GM19452 (cell line): ENCODE measurements at regions not wholly inside any gene's neighbourhood (a gene's known extent, or its start where the extent isn't known, plus 50 kb on each side); places are given as distances from the start of the nearest gene placed in this dataset.
A peak's percentile ranks its signal among the peaks of the same experiment; 100 is the strongest.

Experiments
- ATAC-seq: cut with Tn5 transposase; IDR thresholded peaks from one replicate; pipeline ENCODE4 v1.9.1; 2021; ENCODE audit not compliant: unreplicated experiment

DNA sequence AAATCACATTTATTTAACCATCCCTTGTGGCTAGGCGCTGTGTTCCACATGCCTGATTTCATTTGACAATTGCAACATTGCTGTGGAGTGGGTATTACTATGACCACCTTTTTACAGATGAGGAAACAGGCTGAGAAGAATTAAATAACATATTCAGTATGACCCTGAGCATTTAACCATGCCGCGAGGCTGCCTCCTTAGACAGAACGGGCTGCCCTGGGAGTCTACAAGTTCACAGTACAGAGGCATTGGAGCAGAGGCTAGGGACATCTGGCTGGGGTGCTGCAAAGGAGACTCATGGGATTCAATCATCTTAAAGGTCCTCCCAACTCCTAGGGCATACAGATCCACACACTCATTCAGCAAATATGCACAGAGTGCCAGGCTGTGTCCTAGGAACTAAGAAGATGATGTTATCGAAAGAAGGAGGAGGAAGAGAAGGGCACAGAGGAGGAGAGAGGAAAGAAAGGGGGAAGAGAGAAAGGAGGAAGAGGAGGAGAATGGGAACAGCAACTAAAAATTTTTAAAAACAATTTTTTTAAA lies 164.7 kb upstream of the CCND2 start:
- ATAC-seq = no peak

DNA sequence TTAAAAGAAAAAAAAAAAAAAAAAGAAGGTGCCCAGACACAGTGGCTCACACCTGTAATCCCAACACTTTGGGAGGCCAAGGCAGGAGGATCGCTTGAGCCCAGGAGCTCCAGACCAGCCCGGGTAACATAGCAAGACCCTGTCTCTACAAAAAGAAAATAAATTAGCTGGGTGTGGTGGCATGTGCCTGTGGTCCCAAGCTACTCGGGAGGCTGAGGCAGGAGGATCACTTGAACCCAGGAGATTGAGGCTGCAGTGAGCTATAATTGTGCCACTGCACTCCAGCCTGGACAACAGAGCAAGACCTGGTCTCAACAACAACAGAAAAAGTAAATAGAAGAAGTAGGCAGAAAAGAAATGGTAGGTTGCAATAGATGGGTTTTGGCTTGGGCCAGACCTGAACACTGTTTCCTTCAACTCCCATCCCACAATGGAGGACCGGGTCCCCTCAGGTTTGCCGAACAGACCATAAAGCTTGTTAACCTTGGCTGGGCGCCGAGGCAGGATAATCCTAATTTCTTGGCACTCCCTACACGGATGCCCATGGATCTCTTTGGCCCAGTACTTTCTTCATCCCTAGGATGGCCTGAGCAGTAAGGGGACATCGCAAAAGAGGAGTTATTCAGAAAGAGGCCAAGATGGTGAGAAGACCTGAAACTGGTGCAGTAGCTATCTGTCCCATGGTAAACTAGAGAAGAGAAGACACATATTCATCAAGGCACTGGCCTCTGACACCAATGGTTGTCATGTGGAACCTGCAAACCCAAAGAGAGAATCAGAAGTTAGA lies 165.5 kb upstream of the CCND2 start:
- ATAC-seq = no peak

DNA sequence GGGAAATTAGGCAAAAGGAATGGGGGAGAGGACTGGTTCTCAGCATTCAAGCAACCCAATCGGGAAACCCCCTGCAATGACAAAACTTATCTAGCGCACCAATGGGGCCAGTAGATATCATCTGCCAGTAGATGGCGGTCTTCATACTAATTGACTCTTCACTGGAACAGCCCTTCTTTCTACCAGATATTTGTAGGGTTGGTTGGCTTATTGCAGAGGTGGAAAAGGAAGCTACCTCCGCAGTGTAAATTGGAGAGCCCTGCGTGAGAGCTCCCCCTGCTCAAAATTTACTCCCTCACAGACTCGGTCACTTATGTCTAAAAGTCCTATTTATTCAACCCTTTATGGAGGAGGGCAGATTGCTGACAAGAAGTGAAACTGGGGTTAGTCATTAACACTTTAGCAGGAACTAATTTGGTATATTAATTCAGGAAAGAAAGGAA lies 166.1 kb upstream of the CCND2 start:
- ATAC-seq = peak; percentile 88

DNA sequence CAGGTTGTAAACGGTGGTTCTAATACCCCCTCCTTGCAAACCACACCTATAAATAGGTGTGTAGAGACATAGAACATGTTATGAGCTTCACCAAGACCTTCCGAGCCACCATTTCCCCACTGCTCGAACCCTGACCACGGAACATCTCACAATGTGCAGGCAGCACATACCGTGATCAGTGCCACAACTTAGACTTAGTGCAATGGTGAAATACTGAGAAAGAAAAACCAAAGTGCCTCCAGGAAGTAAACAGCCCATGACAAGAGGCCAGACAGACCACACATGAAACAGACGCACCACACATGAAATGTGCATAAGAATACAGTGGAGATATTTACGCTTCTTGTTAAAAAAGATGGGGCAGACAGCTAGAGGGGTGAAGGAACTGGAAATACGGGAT lies 166.9 kb upstream of the CCND2 start:
- ATAC-seq = no peak

DNA sequence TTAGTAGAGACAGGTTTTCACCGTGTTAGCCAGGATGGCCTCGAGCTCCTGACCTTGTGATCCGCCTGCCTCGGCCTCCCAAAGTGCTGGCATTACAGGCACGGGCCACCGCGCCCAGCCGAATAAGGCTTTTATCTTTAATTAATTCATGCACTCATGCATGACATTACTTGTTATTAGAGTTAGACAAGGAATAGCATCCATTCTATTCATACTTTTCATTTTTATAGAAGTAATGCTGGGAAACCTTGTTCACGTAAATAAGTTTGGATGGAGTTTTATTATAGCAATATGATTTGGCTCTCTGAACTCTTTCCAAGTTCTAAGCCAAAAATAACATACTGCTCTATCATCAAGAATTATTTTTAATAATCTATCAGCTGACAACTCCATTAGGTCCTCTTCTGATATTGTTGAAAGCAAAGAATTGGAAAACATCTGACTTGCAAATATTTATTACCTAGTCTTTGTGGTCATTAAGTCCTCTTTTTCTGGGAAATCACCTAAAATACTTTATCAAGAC lies 168.8 kb upstream of the CCND2 start:
- ATAC-seq = no peak

DNA sequence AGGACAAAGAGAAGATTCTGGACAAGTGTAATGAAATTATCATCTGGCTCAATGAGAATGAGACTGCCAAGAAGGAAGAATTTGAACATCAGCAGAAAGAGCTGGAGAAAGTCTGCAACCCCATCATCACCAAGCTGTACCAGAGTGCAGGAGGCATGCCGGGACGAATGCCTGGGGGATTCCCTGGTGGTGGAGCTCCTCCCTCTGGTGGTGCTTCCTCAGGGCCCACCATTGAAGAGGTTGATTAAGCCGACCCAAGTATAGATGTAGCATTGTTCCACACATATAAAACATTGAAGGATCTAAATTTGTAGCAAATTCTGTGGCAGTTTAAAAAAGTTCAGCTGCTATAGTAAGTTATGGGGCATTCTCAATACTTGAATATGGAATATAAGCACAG lies 174.3 kb upstream of the CCND2 start:
- ATAC-seq = no peak

DNA sequence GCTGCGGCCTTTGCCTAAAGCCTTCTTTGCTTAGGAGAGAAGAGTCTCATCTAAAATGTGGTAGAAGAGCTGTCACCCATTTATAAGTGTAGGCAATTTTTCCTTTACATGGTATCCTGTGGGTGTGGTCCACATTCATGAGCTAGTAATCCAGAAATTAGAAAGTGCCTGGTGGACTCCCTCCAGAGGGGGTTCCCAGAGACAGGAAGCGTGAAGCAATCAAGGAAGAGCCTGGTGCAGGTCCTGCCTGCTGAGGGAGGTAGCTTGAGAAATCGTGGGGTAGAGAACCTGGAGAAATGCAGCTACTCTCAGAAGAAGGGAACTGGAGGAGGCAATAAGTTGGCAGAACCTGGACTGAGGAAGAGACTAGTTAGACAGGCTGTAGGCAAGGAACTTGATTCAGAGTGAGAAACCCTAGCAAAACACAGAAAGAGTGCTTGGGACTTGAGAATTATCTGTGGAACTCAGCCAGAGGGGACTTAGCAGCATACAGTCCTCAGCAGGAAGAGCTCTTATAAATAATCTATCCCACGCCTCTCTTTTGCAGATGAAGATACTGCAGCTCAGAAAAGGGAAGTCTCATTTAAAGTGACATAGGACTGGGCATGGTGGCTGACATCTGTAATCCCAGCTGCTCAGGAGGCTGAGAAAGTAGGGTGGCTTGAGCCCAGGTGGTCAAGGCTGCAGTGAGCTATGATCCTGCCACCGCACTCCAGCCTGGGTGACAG lies 182.4 kb upstream of the CCND2 start:
- ATAC-seq = no peak

DNA sequence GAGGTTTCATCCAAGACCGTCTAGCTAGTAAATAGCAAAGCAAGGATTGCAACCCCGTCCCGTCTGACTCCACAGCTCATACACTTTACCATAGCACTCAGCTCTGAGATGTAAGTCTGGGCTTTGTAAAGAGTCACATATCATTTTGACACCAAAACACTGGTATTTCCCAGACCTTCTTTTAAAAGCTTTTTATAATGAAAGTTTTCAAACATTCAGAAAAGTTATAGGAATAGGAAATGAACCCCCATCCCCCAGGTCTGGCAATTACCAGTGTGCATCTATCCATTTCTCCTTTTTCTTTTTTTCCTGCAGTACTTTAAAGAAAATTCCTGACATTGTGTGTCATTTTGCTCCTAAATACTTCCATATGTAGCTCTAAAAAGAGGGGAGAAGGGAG lies 183.6 kb upstream of the CCND2 start:
- ATAC-seq = no peak

DNA sequence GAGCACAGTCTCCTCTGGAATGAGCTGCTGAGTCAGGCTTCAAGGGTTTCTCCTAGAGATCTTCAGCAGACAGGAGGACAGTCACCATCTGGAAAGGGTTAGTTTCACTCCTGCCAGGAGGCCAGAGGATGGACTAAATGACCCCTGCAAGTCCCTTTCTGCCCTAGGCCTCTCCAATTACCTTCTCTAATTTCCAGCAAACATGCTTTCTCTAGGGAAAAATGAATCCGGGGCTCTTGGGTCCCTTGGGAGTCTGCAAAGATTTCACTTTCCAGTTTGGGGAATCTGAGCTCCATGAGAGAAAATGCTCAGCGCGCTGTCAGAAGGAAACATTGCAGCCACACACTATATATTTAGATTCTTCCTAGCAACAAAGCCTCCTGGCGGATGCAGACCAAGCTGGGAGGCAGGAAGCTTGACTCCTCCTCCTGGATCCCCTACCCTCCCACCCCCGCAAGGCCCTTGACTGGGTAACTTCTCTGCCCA lies 184.4 kb upstream of the CCND2 start:
- no peak for ATAC-seq

DNA sequence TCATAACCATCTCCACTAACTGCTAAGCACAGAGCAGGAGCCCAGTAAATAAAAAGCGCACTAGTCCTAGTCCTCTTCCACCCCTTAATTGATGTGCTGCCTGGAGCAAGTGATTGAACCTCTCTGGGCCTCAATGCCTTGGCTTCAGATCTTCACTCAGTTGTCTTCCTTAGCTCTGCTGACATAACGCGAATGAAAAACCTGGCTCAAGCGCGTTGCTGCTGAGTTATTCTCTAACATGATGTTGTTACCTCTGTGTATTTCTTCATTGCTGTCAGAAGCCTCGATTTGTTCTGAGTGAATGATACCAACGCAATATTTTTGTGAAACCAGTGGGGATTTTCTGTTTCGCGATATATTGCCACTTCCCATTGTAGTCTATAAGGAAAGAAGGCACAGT lies 185.1 kb upstream of the CCND2 start:
- ATAC-seq = no peak

DNA sequence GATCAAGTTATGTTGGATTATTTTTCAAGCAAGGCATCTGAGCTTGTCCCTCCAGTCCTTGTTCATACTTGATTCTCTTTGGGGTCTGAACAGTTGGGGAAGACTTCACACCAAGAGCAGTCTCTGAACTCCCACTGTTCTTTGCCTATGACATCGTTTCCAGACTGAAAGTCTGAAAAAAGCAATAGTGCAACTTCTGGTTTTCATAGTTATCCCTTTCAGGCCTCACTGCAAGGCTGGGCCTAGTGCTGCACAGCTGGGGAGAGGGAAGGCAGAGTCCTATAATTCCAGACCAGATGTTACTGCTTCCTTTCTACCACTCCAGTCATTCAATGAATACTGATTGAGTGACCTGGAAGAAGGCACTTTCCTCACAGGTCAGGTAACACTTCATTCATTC lies 187.1 kb upstream of the CCND2 start:
- ATAC-seq = no peak

DNA sequence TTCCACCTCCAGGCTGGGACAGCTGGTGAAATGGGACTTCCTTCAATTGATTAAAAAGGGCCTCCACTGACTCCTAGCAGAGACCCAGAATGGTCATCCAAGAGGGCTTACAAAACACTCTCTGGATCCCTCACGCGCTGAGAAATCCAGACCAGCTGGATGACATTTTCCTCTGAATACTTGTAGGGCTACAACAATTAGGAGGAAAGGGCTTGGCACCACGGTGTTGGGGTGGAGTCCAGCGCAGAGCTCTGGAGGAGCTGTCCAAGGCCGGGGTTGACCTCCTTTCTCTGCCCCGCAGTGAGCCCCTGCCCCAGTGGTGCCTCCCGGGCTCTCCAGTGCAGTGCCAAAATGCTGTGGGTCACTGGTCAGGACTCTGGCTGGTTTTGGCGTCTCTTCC lies 189.0 kb upstream of the CCND2 start:
- no peak for ATAC-seq

DNA sequence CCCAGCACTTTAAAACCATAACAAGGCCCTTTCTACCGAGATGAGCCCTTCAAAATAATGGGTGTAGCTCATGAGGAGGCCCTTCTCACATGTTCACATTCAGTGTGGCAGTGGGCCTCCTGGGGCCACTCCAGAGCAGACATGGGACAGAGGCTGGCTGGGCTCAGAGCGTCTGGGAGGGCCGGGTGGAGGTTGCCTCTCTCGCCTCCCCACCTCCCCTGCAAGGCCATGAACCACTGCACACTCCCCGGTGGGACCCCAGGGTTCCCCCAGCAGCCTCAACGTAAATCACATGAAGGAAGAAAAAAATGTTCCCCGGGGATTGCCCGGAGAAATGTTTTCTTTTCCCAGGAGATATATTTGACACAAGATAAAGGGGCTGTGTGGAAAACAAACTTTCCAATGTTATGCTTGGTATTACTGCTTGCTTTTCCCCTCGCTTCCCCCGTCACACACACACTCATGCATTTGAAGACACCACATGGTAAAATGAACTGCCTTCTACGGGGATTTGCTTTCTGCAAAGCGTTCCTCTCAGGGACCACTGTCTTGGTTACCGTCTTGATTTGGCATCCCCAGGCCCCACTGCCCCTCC lies 190.7 kb upstream of the CCND2 start:
- ATAC-seq = no peak

DNA sequence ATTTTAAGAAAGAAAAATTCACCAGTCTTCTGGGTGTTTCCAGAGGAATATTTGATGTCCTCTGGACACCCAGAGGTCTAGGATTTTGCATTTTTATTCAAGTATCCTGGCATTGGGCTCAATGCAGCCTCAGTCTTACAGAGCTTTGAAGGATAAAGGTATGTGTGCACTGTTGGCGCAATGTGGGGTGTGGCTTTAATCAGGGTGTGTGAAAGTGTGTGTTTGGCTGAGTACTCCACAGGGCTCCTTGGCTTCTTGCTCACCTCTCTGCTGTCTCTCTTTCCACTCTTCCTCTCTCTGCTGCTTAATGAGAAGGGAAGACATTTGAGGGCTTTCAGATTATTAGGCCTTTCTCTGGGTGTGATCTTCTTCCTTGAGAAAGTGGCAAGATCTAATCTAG lies 193.3 kb upstream of the CCND2 start:
- no peak for ATAC-seq

DNA sequence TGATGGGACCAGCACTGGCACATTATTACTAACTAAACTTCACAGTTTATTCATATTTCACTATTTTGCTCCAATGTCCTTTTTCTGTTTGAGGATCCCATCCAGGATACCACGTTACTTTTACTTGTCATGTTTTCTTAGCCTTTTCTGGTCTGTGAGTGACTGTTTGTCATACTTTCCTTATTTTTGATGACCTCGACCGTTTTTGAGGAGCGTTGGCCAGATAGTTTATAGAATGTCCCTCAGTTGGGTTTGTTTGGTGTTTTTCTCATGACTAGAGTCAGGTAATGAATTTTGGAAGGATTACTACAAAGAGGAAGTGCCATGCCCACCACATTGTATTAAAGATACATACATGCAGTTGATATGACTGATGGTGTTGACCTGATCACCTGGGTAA lies 199.4 kb upstream of the CCND2 start:
- ATAC-seq = no peak

DNA sequence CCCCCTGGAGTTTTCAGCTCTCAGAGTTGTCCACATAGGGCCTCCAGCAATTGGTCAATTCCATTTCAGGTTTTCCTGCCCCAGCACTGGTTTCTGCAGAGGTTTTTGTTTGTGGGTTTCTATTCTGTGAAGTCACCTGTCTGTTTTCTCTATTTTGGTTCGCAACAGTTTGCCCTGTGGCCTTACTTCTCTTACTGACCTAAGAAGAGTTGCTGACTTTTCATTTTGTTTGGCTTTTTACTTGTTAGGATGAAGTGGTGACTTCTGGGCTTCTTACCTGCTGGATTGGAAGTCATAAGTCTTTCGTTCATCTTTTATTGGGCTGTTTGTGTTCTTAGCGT lies 196.4 kb upstream of the PARP11 start:
- ATAC-seq = no peak

DNA sequence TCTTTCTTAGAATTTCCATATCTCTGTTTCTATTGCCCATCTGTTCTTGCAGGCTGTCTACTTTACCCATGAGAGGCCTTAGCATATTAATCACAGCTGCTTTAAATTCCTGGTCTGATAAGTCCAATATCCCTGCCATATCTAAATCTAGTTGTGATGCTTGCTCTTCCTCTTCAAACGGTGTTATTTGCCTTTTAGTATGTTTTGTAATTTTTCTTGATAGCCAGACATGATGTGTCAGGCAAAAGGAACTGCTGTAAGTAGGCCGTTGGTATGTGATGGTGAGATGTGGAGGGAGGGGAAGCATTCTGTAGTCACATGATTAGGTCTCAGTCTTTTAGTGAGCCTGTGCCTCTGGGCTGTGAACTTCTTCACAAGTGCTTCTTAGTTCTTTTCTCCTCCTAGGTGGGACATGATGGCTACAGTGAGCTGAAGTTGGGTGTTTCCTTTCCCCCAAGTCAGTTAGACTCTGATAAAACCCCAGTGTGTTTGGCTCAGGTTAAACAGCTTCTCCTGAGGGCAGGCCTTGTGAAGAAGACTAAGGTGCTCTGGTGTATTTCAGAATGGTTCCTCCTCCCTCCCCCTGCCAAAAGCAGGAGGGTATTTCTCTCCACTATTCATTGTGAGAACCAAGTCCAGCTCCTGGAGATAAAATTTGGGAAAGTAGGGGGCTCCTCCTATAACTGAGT lies 195.9 kb upstream of the PARP11 start:
- ATAC-seq = no peak

DNA sequence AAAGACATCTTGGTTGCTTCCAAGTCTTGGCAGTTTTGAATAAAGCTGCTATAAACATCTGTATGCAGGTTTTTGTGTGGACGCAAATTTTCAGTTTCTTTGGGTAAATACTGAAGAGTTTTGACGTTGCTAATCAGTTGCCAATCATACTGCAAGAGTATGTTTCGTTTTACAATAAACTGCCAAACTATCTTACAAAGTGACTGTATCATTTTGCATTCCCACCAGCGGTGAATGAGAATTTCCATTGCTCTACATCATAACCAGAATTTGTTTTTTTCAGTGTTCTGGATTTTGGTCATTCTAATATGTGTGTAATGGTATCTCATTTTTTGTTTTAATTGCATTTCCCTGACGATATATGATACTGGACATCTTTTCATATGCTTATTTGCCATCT lies 190.8 kb upstream of the PARP11 start:
- ATAC-seq = no peak

DNA sequence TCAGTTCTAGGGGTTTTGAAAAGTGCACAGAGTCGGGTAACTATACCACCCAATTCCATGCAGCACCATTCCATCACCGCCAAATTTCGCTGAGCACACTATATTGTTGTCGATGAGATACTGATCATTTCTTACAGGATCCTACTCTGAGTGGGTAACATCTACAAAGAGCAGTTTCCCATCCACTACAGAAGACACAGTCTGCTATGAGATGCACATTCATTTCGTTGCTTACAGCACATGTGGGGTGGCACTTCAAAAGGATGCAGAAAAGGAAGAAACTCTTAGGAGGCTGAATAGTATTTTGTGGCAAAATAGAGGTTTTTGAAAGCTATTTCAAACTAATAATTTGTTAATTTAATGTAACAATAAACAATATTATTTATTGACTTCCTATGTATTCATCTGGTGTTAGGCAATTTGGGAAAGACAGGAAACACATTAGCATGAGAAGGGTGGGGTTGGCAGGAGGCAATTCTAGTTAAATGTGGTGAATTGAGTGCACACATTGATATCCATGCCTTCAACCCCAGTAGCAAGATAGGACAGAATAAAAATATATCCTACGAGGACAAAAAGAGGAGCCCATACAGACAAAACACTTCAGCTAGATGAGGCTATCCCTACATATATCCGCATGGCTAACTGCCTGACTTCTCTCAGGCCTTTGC lies 186.8 kb upstream of the PARP11 start:
- no peak for ATAC-seq
